ENCODE measurements at regions not wholly inside any gene's neighbourhood (a gene's known extent, or its start where the extent isn't known, plus 50 kb on each side); places are given as distances from the start of the nearest gene placed in this dataset.

DNA sequence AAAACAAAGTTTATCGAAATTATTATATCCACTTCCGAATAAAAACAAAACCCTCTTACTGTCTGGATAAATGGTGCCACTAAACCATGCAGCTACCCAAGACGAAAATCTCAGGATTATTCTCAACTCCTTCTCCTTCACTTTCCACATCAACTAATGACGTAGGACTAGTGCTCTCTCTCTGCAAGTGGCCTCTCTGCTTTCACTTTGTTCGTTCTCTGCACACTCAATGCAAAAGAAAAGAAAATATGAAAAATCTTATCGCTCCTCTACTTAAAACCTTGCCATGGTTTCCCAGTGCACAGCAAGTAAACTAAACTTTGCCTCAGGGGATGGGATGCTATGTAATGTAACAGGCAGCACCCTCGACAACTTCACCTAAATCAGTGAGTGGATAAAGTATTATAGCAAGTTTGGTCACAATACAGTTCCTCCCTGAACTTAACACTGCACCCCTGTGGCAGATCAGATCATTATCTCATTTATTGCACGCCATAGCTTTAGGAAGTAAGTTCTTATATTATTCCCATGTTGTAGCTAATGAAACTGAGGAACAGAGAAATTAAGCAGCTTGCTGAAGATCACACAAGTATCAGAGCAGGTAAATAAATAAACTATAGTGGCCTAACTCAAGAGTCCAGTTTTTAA lies 262.7 kb upstream of the GADL1 start:
- H3K27me3 Mint-ChIP-seq (ENCODE audit: insufficient read depth, low read depth) = no peaks in the 10 kb centered on the region
- H3K4me1 Mint-ChIP-seq = no peaks in the 10 kb centered on the region
- no peaks in the 10 kb centered on the region for H3K79me2 ChIP-seq (ENCODE audit: low read depth)
- no peak overlapping the region for H3K27ac Mint-ChIP-seq
- H3K4me2 ChIP-seq = no peak overlapping the region
- H2AFZ ChIP-seq (replicated peaks) = no peak overlapping the region
- DNase-seq (ENCODE audit: low spot score) = no peak
- H4K20me1 ChIP-seq (ENCODE audit: low read depth) = no peaks in the 10 kb centered on the region
- no peaks in the 10 kb centered on the region for H3K36me3 ChIP-seq
- no peak overlapping the region for H3K4me3 ChIP-seq
- H3F3A ChIP-seq (ENCODE audit: low read depth) = no peaks in the 10 kb centered on the region
- H3K27me3 ChIP-seq = no peaks in the 10 kb centered on the region
- TF ChIP-seq EZH2 (IDR thresholded peaks at IDR 0.05) = no peak
- TF ChIP-seq EZH2phosphoT487 (IDR thresholded peaks at IDR 0.05) = no peak
- TF ChIP-seq CTCF (IDR thresholded peaks at IDR 0.05) = no peak
- no peak overlapping the region for H3K9ac ChIP-seq
- no peak overlapping the region for H3K4me3 Mint-ChIP-seq
- H3K4me1 ChIP-seq = no peaks in the 10 kb centered on the region
- H3K27ac ChIP-seq = no peak overlapping the region
- no peaks in the 10 kb centered on the region for H3K9me3 ChIP-seq (ENCODE audit: low read depth)
- H3K9me3 Mint-ChIP-seq = peaks cover 2% of the 10 kb centered on the region
- H3K36me3 Mint-ChIP-seq = no peaks in the 10 kb centered on the region

GRCh38 chr3:31157893-31158620 lies 263.6 kb upstream of the GADL1 start:
- TF ChIP-seq EZH2phosphoT487 (IDR thresholded peaks at IDR 0.05) (no peak), CTCF (IDR thresholded peaks at IDR 0.05) (no peak), EZH2 (IDR thresholded peaks at IDR 0.05) (no peak)
- H3K27me3 ChIP-seq = no peaks in the 10 kb centered on the region
- H4K20me1 ChIP-seq (ENCODE audit: low read depth) = no peaks in the 10 kb centered on the region
- H3K27ac Mint-ChIP-seq = no peak overlapping the region
- H2AFZ ChIP-seq (replicated peaks) = no peak overlapping the region
- no peak overlapping the region for H3K4me3 ChIP-seq
- H3K79me2 ChIP-seq (ENCODE audit: low read depth) = no peaks in the 10 kb centered on the region
- H3K4me3 Mint-ChIP-seq = no peak overlapping the region
- H3K4me2 ChIP-seq = no peak overlapping the region
- no peaks in the 10 kb centered on the region for H3K9me3 ChIP-seq (ENCODE audit: low read depth)
- no peaks in the 10 kb centered on the region for H3K36me3 ChIP-seq
- no peak for DNase-seq (ENCODE audit: low spot score)
- H3F3A ChIP-seq (ENCODE audit: low read depth) = no peaks in the 10 kb centered on the region
- H3K9ac ChIP-seq = no peak overlapping the region
- no peaks in the 10 kb centered on the region for H3K4me1 ChIP-seq
- no peak overlapping the region for H3K27ac ChIP-seq
- H3K36me3 Mint-ChIP-seq = no peaks in the 10 kb centered on the region
- no peaks in the 10 kb centered on the region for H3K27me3 Mint-ChIP-seq (ENCODE audit: insufficient read depth, low read depth)
- no peaks in the 10 kb centered on the region for H3K4me1 Mint-ChIP-seq
- H3K9me3 Mint-ChIP-seq = no peaks in the 10 kb centered on the region

- Histone ChIP-seq H3K79me2 (ENCODE audit: low read depth) (no peaks in the 10 kb centered on the region), H3K4me2 (no peak overlapping the region), H3F3A (ENCODE audit: low read depth) (no peaks in the 10 kb centered on the region), H3K4me3 (no peak overlapping the region), H3K27ac (no peak overlapping the region), H3K9me3 (ENCODE audit: low read depth) (no peaks in the 10 kb centered on the region), H4K20me1 (ENCODE audit: low read depth) (no peaks in the 10 kb centered on the region), H3K9ac (no peak overlapping the region), H2AFZ (replicated peaks) (no peak overlapping the region), H3K36me3 (no peaks in the 10 kb centered on the region), H3K4me1 (peaks cover 4% of the 10 kb centered on the region), H3K27me3 (no peaks in the 10 kb centered on the region)
- no peaks in the 10 kb centered on the region for H3K36me3 Mint-ChIP-seq
- no peak overlapping the region for H3K27ac Mint-ChIP-seq
- no peak for TF ChIP-seq EZH2 (IDR thresholded peaks at IDR 0.05)
- TF ChIP-seq EZH2phosphoT487 (IDR thresholded peaks at IDR 0.05) = no peak
- no peak for TF ChIP-seq CTCF (IDR thresholded peaks at IDR 0.05)
- peaks cover 5% of the 10 kb centered on the region for H3K4me1 Mint-ChIP-seq
- no peaks in the 10 kb centered on the region for H3K9me3 Mint-ChIP-seq
- no peaks in the 10 kb centered on the region for H3K27me3 Mint-ChIP-seq (ENCODE audit: insufficient read depth, low read depth)
- no peak overlapping the region for H3K4me3 Mint-ChIP-seq
- no peak for DNase-seq (ENCODE audit: low spot score)
These were observed 265.0 kb upstream of the GADL1 start for GRCh38 chr3:31159331-31160039.

All from neural progenitor cell (in vitro differentiated cells).